NCI-H2171 treated with DMSO at 0.1 percent for 48 hours (cell line): ENCODE measurements at regions not wholly inside any gene's neighbourhood (a gene's known extent, or its start where the extent isn't known, plus 50 kb on each side); places are given as distances from the start of the nearest gene placed in this dataset.
"Not testable (repeated sequence)": the region's sequence is repeated elsewhere in the genome, so short reads cannot be mapped to it uniquely, and the experiment has no call there.

Source experiments
- DNase-seq: peaks from one replicate; lab custom pipeline; 2025; lab: John Stamatoyannopoulos, UW

- DNase-seq = no peak
Observed at GRCh38 chr1:230476622-230477003, 50.5 kb upstream of the PGBD5 start.

GRCh38 chr1:230475856-230476621, 49.9 kb upstream of the PGBD5 start:
- DNase-seq = not testable (repeated sequence)
